ENCODE measurements at regions not wholly inside any gene's neighbourhood (a gene's known extent, or its start where the extent isn't known, plus 50 kb on each side); places are given as distances from the start of the nearest gene placed in this dataset.
"Not testable (repeated sequence)": the region's sequence is repeated elsewhere in the genome, so short reads cannot be mapped to it uniquely, and the experiment has no call there.

- TF ChIP-seq CTCF (IDR thresholded peaks at IDR 0.05 in 2 of 3, conservative IDR thresholded peaks at IDR 0.05 in 1 of 3; ENCODE audit: borderline replicate concordance in 1 of 3, insufficient read depth in 1 of 3, low read depth in 2 of 3, low read length in 2 of 3); POLR2A (IDR thresholded peaks at IDR 0.05; ENCODE audit: borderline replicate concordance, extremely low read depth, insufficient read depth, insufficient read length); JUND (IDR thresholded peaks at IDR 0.05): not testable (repeated sequence)
Measured at GRCh38 chr1:143714913-143715312, 256.9 kb downstream of the FAM72C start.

All from HCT116 (cell line).